Activated naive CD4-positive, alpha-beta T cell treated with anti-CD3 and anti-CD28 coated beads for 36 hours (primary cell): ENCODE measurements at regions not wholly inside any gene's neighbourhood (a gene's known extent, or its start where the extent isn't known, plus 50 kb on each side); places are given as distances from the start of the nearest gene placed in this dataset.

ENCODE experiments used
- CTCF ChIA-PET: fragments of 350-600 bp; sonication (Branson Sonifier 250); formaldehyde crosslinking; loops from one replicate; lab custom pipeline; 2021; ENCODE audit warnings: antibody characterized with exemption; lab: Charles Lee
- DNase-seq: peaks from one replicate; pipeline ENCODE4 v3.0.0-alpha.2; 2020
- H3K27ac Mint-ChIP-seq: one replicate; pipeline ENCODE4 v1.8.0; 2021; ENCODE audit warnings: mild to moderate bottlenecking, mixed read lengths
- H3K27me3 Mint-ChIP-seq: one replicate; pipeline ENCODE4 v1.8.0; 2021; ENCODE audit warnings: low read depth, mixed read lengths
- H3K36me3 Mint-ChIP-seq: one replicate; pipeline ENCODE4 v1.8.0; 2021; ENCODE audit warnings: low read depth, mixed read lengths
- H3K4me1 Mint-ChIP-seq: one replicate; pipeline ENCODE4 v1.8.0; 2021; ENCODE audit warnings: low read depth, mixed read lengths
- H3K4me3 Mint-ChIP-seq: one replicate; pipeline ENCODE4 v1.8.0; 2021; ENCODE audit warnings: mild to moderate bottlenecking, moderate library complexity, mixed read lengths
- H3K9me3 Mint-ChIP-seq: one replicate; pipeline ENCODE4 v1.8.0; 2021; ENCODE audit warnings: mixed read lengths
- intact Hi-C: fragments of 100-400 bp; cut with micrococcal nuclease; formaldehyde crosslinking; loops from one replicate; pipeline ENCODE4 v1.15.1; 2023

DNA sequence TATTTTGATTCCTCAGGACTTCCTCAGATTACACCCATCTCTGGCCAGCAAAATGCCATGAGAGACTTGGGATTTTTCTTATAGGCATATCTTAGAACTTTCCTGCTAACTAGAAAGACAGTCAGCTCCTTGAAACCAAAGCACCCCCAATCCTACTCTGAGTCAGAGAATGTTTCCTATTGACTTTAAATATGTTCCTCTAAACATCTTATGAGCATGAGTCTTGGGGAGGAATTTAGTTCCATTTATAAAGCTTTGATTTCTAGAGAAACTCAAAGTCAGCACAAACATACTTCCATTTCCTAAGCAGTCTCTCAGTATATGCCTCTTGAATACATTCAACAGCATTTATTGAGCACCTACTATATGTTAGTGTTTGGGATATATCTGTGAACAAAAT is 128.5 kb downstream of the INHBA start:
- Mint-ChIP-seq H3K9me3 (no peaks in the 10 kb centered on the region), H3K27me3 (peaks cover 2% of the 10 kb centered on the region), H3K27ac (no peak overlapping the region), H3K4me3 (no peak overlapping the region), H3K4me1 (no peaks in the 10 kb centered on the region), H3K36me3 (no peaks in the 10 kb centered on the region)
- no peak for DNase-seq
- CTCF ChIA-PET: interaction anchor here (1.2 kb wide), 1 partner anchor 9 kb away, joined by 3 read pairs; no protein-coding TSS in a partner anchor
- intact Hi-C loops: no loop called here

DNA sequence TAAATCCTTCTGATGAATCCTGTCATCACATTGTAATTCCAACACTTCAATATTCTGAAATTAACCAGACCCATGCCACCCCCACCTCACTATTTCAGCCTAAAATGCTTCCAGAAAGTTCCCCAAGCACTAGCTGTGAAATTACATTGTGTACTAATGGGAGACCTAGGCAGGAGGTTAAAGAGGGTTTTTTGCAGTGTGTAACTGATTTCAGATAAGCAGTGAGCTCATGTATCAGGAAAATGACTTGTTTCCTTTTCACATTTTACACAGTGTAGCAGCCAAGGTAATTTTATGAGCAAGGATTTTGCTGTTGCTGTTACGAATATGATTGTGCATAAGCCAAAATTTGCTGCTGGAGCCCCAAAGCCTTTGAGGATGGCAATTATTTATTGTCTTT is 129.0 kb downstream of the INHBA start:
- H3K27me3 Mint-ChIP-seq: peaks cover 2% of the 10 kb centered on the region
- H3K4me3 Mint-ChIP-seq: no peak overlapping the region
- DNase-seq: no peak
- H3K27ac Mint-ChIP-seq: no peak overlapping the region
- H3K4me1 Mint-ChIP-seq: no peaks in the 10 kb centered on the region
- intact Hi-C loops: no loop called here
- H3K36me3 Mint-ChIP-seq: no peaks in the 10 kb centered on the region
- CTCF ChIA-PET: no interaction called here
- no peaks in the 10 kb centered on the region for H3K9me3 Mint-ChIP-seq

GRCh38 chr7:41573443-41573842 is 129.4 kb downstream of the INHBA start:
- CTCF ChIA-PET: no interaction called here
- H3K9me3 Mint-ChIP-seq: no peaks in the 10 kb centered on the region
- H3K27ac Mint-ChIP-seq: no peak overlapping the region
- peaks cover 2% of the 10 kb centered on the region for H3K27me3 Mint-ChIP-seq
- no peak for DNase-seq
- no peaks in the 10 kb centered on the region for H3K36me3 Mint-ChIP-seq
- H3K4me1 Mint-ChIP-seq: no peaks in the 10 kb centered on the region
- intact Hi-C loops: no loop called here
- no peak overlapping the region for H3K4me3 Mint-ChIP-seq

GRCh38 chr7:41573015-41573414 is 129.9 kb downstream of the INHBA start:
- no peaks in the 10 kb centered on the region for H3K36me3 Mint-ChIP-seq
- H3K4me3 Mint-ChIP-seq: no peak overlapping the region
- no peaks in the 10 kb centered on the region for H3K9me3 Mint-ChIP-seq
- H3K4me1 Mint-ChIP-seq: no peaks in the 10 kb centered on the region
- DNase-seq: no peak
- intact Hi-C loops: no loop called here
- CTCF ChIA-PET: no interaction called here
- no peak overlapping the region for H3K27ac Mint-ChIP-seq
- H3K27me3 Mint-ChIP-seq: peaks cover 2% of the 10 kb centered on the region

GRCh38 chr7:41571573-41571972 is 131.3 kb downstream of the INHBA start:
- Mint-ChIP-seq H3K36me3 (no peaks in the 10 kb centered on the region), H3K9me3 (no peaks in the 10 kb centered on the region), H3K27me3 (no peaks in the 10 kb centered on the region), H3K4me3 (no peak overlapping the region), H3K27ac (no peak overlapping the region), H3K4me1 (no peaks in the 10 kb centered on the region)
- intact Hi-C loops: no loop called here
- no peak for DNase-seq
- CTCF ChIA-PET: no interaction called here

DNA sequence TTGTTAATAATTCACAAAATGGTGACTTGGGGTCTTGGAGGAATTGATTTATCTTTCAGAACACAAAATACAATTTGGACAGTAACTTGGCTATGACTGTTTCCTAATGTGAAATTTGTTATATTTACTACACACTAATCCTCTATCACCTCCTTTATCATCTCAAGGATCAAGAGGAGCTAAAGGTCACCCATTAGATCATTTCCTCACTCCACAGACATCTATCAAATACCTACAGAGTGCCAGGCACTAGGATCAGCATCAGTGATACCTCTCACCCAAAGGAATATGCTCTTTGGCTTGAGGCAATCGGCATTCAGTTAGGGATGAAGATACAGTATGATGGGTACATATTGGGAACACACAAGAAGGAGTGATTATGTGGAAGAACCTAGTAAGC is 132.1 kb downstream of the INHBA start:
- no peaks in the 10 kb centered on the region for H3K4me1 Mint-ChIP-seq
- H3K27ac Mint-ChIP-seq: no peak overlapping the region
- no peak overlapping the region for H3K4me3 Mint-ChIP-seq
- DNase-seq: no peak
- intact Hi-C loops: no loop called here
- H3K36me3 Mint-ChIP-seq: no peaks in the 10 kb centered on the region
- no peaks in the 10 kb centered on the region for H3K9me3 Mint-ChIP-seq
- CTCF ChIA-PET: no interaction called here
- H3K27me3 Mint-ChIP-seq: no peaks in the 10 kb centered on the region

- no peak for DNase-seq
- no peak overlapping the region for H3K4me3 Mint-ChIP-seq
- CTCF ChIA-PET: no interaction called here
- no peaks in the 10 kb centered on the region for H3K36me3 Mint-ChIP-seq
- intact Hi-C loops: no loop called here
- no peaks in the 10 kb centered on the region for H3K9me3 Mint-ChIP-seq
- H3K4me1 Mint-ChIP-seq: no peaks in the 10 kb centered on the region
- no peaks in the 10 kb centered on the region for H3K27me3 Mint-ChIP-seq
- no peak overlapping the region for H3K27ac Mint-ChIP-seq
Observed at GRCh38 chr7:41568135-41568534, 134.8 kb downstream of the INHBA start.

DNA sequence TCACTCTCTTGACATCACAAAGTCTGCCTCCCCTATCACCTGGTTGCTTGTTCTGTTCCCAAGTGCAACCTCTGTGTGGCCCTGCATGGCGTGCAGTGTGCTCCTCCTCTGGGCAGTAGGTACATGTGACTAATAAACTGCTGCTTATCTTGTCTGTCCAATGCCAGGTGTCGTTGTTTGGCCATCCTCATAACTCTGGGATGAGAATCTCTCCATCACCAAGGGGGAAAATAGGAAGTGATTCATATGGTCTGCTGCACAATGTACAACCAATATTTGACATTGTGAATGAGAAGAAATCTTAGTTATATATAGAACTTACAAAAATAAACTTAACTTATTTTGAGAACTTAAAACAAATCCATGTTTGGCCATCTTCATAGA is 135.2 kb downstream of the INHBA start:
- CTCF ChIA-PET: no interaction called here
- H3K9me3 Mint-ChIP-seq: no peaks in the 10 kb centered on the region
- no peak overlapping the region for H3K4me3 Mint-ChIP-seq
- intact Hi-C loops: no loop called here
- H3K36me3 Mint-ChIP-seq: no peaks in the 10 kb centered on the region
- no peak for DNase-seq
- H3K27me3 Mint-ChIP-seq: no peaks in the 10 kb centered on the region
- no peak overlapping the region for H3K27ac Mint-ChIP-seq
- no peaks in the 10 kb centered on the region for H3K4me1 Mint-ChIP-seq

GRCh38 chr7:41567031-41567730 is 135.7 kb downstream of the INHBA start:
- Mint-ChIP-seq H3K36me3 (no peaks in the 10 kb centered on the region), H3K4me3 (no peak overlapping the region), H3K9me3 (no peaks in the 10 kb centered on the region), H3K27ac (no peak overlapping the region), H3K4me1 (no peaks in the 10 kb centered on the region), H3K27me3 (no peaks in the 10 kb centered on the region)
- intact Hi-C loops: no loop called here
- CTCF ChIA-PET: no interaction called here
- no peak for DNase-seq

DNA sequence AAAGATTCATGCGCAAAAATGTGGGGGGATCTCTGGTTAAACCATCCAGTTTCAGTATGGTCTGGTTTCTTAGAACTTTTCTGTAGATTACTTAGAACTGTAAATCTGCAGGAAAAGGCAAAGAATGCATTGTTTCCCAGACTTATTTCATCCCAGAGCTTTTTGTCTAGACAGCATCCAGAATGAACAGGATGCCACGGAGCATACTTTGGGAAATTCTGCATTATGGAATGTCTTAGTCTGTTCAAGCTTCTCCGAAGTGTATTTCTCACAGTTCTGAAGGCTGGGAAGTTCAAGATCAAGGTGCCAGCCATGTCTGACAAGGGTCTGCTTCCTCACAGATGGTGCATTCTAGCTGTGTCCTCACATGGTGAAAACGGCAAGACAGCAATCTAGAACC is 136.3 kb downstream of the INHBA start:
- CTCF ChIA-PET: no interaction called here
- H3K4me1 Mint-ChIP-seq: no peaks in the 10 kb centered on the region

GRCh38 chr7:41565655-41566054 is 137.2 kb downstream of the INHBA start:
- Mint-ChIP-seq H3K27ac (no peak overlapping the region), H3K4me1 (no peaks in the 10 kb centered on the region), H3K27me3 (no peaks in the 10 kb centered on the region), H3K36me3 (no peaks in the 10 kb centered on the region), H3K4me3 (no peak overlapping the region), H3K9me3 (no peaks in the 10 kb centered on the region)
- intact Hi-C loops: no loop called here
- CTCF ChIA-PET: no interaction called here
- DNase-seq: no peak

More for the DNA sequence above, 136.3 kb downstream of the INHBA start:
- no peaks in the 10 kb centered on the region for H3K9me3 Mint-ChIP-seq
- H3K4me3 Mint-ChIP-seq: no peak overlapping the region
- no peaks in the 10 kb centered on the region for H3K27me3 Mint-ChIP-seq
- no peak overlapping the region for H3K27ac Mint-ChIP-seq
- intact Hi-C loops: no loop called here
- H3K36me3 Mint-ChIP-seq: no peaks in the 10 kb centered on the region
- no peak for DNase-seq

DNA sequence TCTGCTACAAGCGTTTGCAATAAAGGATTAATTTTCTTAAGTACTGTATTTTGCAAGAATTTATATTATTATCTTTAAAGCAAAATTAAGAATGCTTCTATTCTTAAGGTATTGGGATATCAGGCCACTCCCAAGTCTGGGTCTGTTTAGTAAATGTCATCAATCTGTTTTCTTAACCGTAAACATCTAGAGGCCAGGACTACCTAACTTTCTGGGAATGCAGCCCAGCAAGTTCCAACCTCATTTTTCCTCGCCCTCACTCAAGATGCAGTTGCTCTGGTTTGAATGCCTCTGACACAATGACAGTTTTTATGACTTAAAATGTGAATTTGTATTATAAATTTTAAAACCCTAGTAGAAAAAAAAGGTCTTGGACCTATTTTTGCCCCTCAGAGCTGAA is 143.5 kb downstream of the INHBA start:
- CTCF ChIA-PET: no interaction called here
- H3K4me3 Mint-ChIP-seq: no peak overlapping the region
- peaks cover 4% of the 10 kb centered on the region for H3K9me3 Mint-ChIP-seq
- no peaks in the 10 kb centered on the region for H3K36me3 Mint-ChIP-seq
- no peak for DNase-seq
- H3K27me3 Mint-ChIP-seq: peaks cover 5% of the 10 kb centered on the region
- H3K4me1 Mint-ChIP-seq: no peaks in the 10 kb centered on the region
- intact Hi-C loops: no loop called here
- H3K27ac Mint-ChIP-seq: no peak overlapping the region

- CTCF ChIA-PET: interaction anchor here (0.7 kb wide), 1 partner anchor 498 kb away, joined by 3 read pairs; no protein-coding TSS in a partner anchor
- intact Hi-C loops: no loop called here
- peaks cover 2% of the 10 kb centered on the region for H3K36me3 Mint-ChIP-seq
- no peak overlapping the region for H3K4me3 Mint-ChIP-seq
- DNase-seq: no peak
- H3K27ac Mint-ChIP-seq: no peak overlapping the region
- H3K27me3 Mint-ChIP-seq: peaks cover 5% of the 10 kb centered on the region
- no peaks in the 10 kb centered on the region for H3K4me1 Mint-ChIP-seq
- H3K9me3 Mint-ChIP-seq: peaks cover 7% of the 10 kb centered on the region
Observed at GRCh38 chr7:41554481-41554880, 148.4 kb downstream of the INHBA start.
